AG08396 (cell line): ENCODE measurements at regions not wholly inside any gene's neighbourhood (a gene's known extent, or its start where the extent isn't known, plus 50 kb on each side); places are given as distances from the start of the nearest gene placed in this dataset.
"Not testable (repeated sequence)": the region's sequence is repeated elsewhere in the genome, so short reads cannot be mapped to it uniquely, and the experiment has no call there.

Experiments
- DNase-seq: peaks from one replicate; pipeline ENCODE4 v3.0.0; 2012; ENCODE audit warnings: low spot score, mixed read lengths

DNA sequence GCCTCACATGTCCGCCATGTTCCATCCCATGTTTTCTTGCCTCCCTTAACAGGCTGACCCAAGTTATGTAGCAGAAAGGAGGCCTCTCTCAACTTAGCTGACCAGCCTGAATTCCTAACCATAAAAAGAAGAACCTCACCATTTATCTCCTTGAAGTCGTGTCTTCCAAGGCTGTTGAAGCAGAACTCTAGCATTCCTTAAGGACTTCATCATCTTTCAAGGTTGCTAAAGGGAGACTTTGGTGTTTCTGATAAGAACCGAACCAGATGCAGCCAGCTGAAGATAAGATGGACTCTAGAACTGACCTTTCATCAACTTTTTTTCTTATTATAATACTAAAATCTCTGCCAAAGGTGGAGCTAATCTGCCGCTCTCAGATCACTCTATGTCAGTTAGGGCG lies 571.7 kb upstream of the SLC35B3 start:
- no peak for DNase-seq

DNA sequence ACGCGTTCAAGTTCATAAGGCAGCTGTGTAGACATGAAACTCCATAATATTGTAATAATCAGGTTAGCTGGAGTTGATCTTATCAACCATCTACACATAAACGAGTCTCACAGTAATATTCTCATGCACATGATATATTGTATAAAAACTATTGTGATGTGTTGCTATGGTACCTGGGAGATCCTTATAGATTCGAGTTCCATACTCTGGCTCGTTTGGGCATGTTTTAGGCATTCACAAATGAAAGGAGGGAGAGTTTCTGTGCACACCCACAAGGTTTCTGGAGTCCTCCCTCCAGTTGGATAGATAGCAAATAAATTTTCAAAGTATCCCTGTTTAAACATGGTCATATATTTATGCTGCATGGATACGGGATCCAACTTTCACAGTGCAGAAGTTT lies 567.5 kb upstream of the SLC35B3 start:
- no peak for DNase-seq

DNA sequence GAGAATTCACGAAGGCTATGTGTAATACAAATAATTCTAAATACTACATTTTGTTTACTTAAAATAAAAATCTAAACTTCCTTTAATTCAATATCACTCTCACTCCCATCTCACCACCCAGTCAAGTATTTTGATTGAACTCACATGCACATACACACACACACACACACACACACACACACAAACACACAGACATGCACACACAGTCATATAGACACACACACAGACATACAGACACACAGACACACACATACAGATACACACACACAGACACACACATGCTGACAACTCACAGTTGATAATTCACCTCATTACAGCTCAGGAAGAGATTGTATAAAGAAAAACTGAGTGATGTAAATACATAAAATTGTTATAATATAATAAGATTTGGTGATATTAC lies 559.8 kb upstream of the SLC35B3 start:
- DNase-seq: no peak

DNA sequence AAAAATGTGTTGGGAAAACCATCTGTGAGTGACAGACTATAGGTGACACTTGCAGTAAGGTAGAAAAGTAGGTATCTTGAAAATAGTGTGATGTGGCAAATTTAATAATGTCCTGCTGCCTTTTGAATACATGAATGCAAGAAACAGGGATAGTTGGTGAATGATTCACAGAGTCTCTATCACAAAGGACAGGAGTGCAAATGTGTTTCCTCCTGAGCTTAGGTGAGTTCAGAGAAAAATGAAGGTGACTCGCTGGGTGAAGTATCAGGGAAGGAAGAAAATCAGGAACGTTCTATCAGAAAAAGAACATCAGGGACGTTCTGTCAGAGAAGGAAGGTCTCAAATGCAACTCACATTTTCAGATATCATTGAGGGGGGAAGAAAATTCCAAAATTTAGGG lies 557.8 kb upstream of the SLC35B3 start:
- DNase-seq: no peak

DNA sequence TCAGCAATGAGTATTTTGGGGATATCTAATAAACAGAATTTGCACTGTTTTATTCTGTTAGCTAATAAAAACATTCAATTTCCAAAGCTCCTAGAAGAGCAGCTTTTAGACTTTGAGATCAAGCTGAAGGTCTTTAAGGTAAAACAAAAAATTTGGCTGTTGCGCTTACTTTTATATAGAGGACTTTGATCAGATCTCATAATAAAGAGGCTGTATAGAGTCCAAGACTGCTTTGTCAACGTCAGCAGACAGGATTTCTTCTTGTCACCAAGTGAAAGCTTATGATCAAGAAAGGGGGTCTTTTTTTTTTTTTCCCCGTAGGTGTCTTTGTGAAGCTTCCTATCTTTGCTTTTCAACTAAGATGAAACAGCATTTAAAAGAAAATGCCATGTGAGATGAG lies 556.5 kb upstream of the SLC35B3 start:
- no peak for DNase-seq

- no peak for DNase-seq
Measured at GRCh38 chr6:8990075-8990474, 554.7 kb upstream of the SLC35B3 start.

DNA sequence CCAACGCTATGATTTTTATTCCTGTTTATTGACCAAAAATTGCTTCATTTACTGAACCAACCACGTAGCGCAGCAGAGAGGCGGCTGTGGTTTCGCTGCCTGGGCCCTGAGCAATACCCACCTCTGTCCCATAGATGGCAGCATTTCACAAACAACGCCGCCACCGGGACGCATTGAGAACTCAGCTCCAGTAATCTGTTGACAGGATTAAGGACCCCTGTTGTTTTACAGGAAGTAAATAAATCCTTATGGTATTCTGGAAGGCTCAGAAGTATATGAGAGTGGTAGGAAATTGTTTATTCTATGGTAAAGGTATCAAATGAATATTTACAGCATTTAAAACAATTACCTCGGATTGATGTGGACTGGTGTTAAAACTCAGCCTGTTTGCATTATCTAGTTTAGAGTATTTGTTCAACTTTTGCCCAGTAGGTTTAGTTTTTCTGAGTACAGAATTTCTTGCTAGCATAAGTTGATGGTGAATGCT lies 547.9 kb upstream of the SLC35B3 start:
- DNase-seq: peak; percentile 81

DNA sequence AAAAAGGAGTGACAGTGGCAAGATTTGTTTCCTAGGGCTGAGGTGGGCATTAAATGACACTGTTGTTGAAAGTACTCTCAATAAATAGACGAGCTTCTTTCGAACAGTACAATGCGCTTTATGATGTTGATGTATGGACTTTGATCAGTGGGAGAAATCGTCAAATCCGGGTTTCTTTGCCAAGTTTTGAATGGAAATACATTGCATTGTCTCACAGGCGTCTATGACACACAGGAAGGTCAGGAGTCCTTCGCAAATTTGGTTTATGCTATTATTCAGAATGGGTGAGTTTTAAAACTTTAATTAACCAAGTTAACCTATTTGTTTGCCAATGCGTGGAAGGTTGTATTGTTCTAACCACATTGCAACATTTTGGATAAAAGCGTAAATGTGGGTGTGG lies 547.3 kb upstream of the SLC35B3 start:
- DNase-seq: no peak

- DNase-seq: no peak
Measured at GRCh38 chr6:8973395-8973794, 538.0 kb upstream of the SLC35B3 start.

- DNase-seq: no peak
Measured at GRCh38 chr6:8969747-8970146, 534.4 kb upstream of the SLC35B3 start.

DNA sequence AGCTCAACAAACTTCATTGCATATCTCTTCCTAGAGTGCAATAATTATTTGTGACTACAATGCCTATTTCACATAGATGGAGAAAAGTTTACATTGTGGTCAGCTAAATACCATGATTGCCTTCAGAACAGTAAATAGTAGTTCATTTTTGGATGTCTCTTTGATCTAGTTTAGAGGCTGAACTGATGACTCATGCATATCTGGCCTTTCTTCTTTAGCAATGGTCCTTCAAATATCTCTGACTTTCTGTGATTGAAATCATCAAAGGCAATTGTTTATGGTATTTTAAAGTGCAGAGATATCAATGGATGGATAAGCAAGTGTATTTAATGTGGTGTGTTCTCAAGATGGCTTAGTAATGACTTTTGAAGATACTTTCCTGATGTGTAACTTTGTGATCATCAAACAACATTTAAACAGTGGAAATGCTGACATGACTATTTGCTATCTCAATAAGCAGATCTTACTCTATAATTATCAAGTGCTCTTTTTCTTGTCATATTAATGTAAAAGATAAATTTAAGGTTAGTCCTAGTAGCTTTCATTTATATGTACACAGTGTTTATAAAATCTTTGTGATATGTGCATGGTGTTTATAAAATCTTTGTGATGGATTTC lies 523.7 kb upstream of the SLC35B3 start:
- DNase-seq: no peak

GRCh38 chr6:8953310-8953709 lies 518.0 kb upstream of the SLC35B3 start:
- no peak for DNase-seq

DNA sequence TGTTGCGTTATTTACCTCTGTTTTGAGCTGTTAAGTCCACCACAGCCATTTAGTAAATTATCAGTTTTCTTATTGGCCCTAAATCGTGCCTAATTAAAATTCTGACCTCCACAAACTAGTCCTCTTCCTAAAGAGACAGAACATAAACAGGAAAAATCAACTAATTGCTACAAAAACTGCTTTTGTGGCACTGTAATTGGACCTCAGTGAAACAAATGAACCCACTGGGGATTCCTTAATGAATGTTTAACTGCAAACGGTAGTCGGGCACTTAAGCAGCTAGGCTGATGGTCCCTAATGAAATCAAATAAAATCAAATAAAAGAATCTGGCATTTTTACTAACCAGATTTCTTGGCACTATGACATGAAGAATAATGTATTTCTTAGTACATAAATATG lies 513.4 kb upstream of the SLC35B3 start:
- no peak for DNase-seq

DNA sequence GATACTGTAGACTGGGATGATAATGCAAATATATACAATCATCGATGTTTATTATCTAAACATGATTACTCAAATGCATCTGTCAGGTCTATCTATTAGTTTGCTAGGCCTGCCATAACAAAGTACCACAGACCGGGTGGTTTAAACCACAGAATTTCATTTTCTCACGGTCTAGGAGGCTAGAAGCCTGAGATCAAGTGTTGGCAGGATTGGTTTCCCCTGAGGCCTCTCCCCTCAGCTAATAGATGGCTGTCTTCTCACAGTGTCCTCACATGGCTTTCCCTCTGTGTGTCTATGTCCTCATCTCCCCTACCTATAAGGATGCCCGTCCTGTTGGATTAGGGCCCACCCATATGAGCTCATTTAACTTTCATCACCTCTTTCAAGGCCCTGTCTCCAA lies 512.6 kb upstream of the SLC35B3 start:
- no peak for DNase-seq

DNA sequence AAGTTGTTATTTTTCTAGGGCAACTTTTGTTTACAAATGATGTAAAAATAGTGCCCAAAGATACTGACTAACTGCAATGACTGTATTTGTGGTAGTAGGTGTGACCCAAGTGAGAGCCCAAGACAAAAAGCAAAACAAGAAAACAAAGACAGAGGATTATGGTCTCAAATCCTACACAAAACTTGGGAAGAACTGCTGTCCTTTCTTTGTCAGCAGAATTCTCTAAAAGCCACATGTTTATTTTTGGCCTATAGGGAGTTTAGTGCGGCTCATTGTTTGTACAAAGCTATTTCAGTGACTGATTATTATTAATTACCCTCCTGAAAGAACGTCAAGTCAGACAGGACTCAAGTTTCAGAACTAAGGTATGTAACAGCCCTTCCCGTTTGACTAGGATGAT lies 509.2 kb upstream of the SLC35B3 start:
- DNase-seq: no peak

GRCh38 chr6:8943073-8943472 lies 507.7 kb upstream of the SLC35B3 start:
- no peak for DNase-seq

DNA sequence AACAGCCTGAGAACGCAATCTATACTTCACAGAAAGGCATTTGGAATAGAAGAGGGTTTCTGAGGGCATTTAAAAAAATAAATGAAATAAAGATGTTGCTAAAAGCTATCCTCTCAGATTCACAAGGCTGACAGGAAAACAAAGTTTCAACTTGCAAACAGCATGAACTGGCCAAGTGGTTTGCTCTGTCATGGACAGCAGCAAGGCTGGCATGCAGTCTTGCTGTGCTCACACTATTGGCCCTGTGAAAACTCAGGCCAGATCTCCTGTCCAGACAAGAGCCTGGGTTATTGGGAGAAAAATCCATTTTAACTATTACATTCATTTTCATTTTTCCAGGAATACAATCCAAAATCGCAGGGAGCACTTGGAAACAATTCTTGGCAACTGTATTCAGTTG lies 506.2 kb upstream of the SLC35B3 start:
- DNase-seq: no peak

DNA sequence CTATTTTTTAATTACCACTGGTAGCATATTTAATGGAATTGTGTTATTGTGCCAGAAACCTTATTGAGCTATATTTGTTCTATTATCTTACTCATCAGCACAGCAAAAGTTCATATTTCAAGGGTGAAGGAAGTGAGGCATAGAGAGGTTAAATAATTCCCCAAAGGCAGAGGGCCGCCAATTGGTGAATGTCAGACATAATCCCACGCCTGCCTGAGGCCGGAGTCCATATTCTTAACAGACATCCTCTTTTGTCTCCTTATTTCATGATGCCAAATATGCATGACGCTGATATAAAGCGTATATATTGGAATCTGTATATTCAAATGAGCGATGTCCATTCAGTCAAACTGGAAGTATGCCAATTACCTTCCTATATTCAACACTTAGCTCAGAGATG lies 505.0 kb upstream of the SLC35B3 start:
- DNase-seq: no peak

GRCh38 chr6:8939615-8940014 lies 504.3 kb upstream of the SLC35B3 start:
- DNase-seq: no peak

DNA sequence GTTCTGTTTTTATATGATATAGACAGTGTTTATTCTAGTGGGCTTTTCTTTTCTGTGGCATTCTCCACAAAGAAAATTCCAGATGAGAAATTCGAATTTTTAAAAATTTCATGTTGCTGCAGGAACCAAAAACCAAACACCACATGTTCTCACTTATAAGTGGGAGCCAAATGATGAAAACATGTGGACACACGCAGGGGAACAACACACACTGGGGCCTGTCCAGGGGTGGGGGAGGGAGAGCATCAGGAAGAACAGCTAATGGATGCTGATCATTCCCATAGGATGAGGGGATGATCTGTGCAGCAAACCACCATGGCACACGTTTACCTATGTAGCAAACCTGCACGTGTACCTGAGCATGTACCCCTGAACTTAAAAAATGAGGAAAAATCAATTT lies 499.0 kb upstream of the SLC35B3 start:
- no peak for DNase-seq

- no peak for DNase-seq
Measured at GRCh38 chr6:8930009-8930408, 494.7 kb upstream of the SLC35B3 start.

DNA sequence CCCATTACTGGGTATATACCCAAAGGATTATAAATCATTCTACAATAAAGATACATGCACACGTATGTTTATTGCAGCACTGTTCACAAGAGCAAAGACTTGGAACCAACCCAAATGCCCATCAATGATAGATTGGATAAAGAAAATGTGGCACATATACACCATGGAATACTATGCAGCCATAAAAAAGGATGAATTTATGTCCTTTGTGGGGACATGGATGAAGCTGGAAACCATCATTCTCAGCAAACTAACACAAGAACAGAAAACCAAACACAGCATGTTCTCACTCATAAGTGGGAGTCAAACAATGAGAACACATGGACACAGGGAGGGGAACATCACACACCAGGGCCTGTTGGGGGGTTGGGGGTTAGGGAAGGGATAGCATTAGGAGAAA lies 484.9 kb upstream of the SLC35B3 start:
- DNase-seq: not testable (repeated sequence)

DNA sequence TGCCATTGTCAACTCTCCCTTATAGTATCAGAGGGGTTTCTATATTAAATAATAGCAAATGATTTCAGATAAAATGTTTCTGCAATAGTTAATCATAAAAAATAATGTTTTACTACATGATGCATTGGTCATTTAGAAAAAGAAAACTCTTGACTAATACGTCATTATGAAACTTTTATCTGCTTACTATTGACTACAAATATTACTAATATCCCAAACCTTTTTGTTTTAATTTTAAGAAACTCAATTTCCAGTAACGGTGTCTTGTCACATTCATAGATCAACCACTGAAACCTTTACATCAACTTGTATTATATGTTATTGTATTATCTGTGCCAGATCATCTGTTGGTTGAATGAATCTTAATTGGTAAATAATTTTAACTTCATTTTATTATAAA lies 482.9 kb upstream of the SLC35B3 start:
- no peak for DNase-seq

DNA sequence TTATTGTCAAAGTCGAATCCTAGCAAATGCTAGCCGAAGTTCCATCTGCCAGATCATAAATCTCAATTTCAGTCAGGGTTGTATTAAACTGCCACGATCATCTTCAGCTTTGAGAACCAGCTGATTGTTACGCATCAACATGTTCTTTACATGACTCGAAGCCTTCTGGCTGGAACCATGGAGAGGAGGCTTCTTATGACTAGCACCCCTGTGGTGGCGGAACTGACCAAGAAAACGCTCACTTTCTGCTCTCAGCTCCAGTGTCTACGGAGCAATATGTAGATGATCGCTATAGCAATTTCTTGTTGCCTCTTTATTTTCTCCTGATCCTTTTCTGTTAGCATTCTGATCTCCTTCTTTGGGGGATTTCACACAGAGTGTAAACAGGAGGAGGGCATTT lies 479.4 kb upstream of the SLC35B3 start:
- no peak for DNase-seq

GRCh38 chr6:8908638-8909037 lies 473.3 kb upstream of the SLC35B3 start:
- no peak for DNase-seq
